ENCODE measurements at regions not wholly inside any gene's neighbourhood (a gene's known extent, or its start where the extent isn't known, plus 50 kb on each side); places are given as distances from the start of the nearest gene placed in this dataset.

DNA sequence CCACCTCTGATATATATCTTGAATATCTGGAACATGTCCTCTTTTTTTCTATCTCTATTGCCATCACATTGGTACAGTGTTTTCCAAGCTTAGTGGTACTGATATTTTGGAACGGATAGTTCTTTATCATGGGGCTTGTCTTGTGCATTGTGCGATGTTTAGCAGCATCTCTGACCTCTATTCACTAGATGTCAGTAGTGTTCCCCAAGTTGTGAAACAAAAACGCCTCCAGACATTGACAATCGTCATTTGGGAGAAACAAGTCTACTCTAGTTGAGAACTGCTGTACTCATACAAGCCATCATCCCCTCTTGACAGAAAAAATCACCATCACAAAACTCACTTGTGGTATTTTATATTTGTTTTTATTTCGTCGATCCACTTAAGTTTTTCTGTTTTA is 79.7 kb upstream of the CHODL start:
- no peaks in the 10 kb centered on the region for H3K27me3 ChIP-seq
- no peaks in the 10 kb centered on the region for H3K36me3 ChIP-seq
- TF ChIP-seq EP300 (IDR thresholded peaks at IDR 0.05) (no peak), POLR2A (IDR thresholded peaks at IDR 0.05) (no peak)
- DNase-seq (ENCODE audit: low spot score in 2 of 2), result no peak
- no peaks in the 10 kb centered on the region for H3K9me3 ChIP-seq
- no peaks in the 10 kb centered on the region for H3K4me1 ChIP-seq
- H3K27ac ChIP-seq, result no peak overlapping the region
- H3K4me3 ChIP-seq, result no peak overlapping the region
- 67 to 74% methylated on average over 6 of the region's 6 CpGs for WGBS, 2 donors

- DNase-seq (ENCODE audit: low spot score in 2 of 2), result no peak
- H3K27me3 ChIP-seq, result no peaks in the 10 kb centered on the region
- H3K27ac ChIP-seq, result no peak overlapping the region
- H3K4me3 ChIP-seq, result no peak overlapping the region
- H3K9me3 ChIP-seq, result no peaks in the 10 kb centered on the region
- H3K4me1 ChIP-seq, result no peaks in the 10 kb centered on the region
- H3K36me3 ChIP-seq, result no peaks in the 10 kb centered on the region
- TF ChIP-seq POLR2A (IDR thresholded peaks at IDR 0.05), result no peak
- no peak for TF ChIP-seq EP300 (IDR thresholded peaks at IDR 0.05)
- TF ChIP-seq CTCF (IDR thresholded peaks at IDR 0.05), result no peak
- WGBS, 2 donors, result 69 to 75% methylated on average over 3 of the region's 3 CpGs
These were observed 80.2 kb upstream of the CHODL start for GRCh38 chr21:18164483-18164882.

GRCh38 chr21:18163956-18164355 is 80.7 kb upstream of the CHODL start:
- Histone ChIP-seq H3K4me3 (no peak overlapping the region), H3K4me1 (no peaks in the 10 kb centered on the region), H3K27me3 (no peaks in the 10 kb centered on the region), H3K9me3 (no peaks in the 10 kb centered on the region), H3K36me3 (no peaks in the 10 kb centered on the region), H3K27ac (no peak overlapping the region)
- no peak for DNase-seq (ENCODE audit: low spot score in 2 of 2)
- TF ChIP-seq CTCF (IDR thresholded peaks at IDR 0.05) (no peak), EP300 (IDR thresholded peaks at IDR 0.05) (no peak), POLR2A (IDR thresholded peaks at IDR 0.05) (no peak)

GRCh38 chr21:18161841-18162240 is 82.8 kb upstream of the CHODL start:
- DNase-seq (ENCODE audit: low spot score in 2 of 2), result no peak
- Histone ChIP-seq H3K4me3 (no peak overlapping the region), H3K27ac (no peak overlapping the region), H3K36me3 (no peaks in the 10 kb centered on the region), H3K4me1 (peaks cover 0 to 5% (median 0%) of the 10 kb centered on the region in 4 donors), H3K27me3 (no peaks in the 10 kb centered on the region), H3K9me3 (no peaks in the 10 kb centered on the region)
- TF ChIP-seq POLR2A (IDR thresholded peaks at IDR 0.05) (no peak), CTCF (IDR thresholded peaks at IDR 0.05) (no peak), EP300 (IDR thresholded peaks at IDR 0.05) (no peak)
- 83 to 87% methylated on average over 3 of the region's 3 CpGs for WGBS, 2 donors

- TF ChIP-seq EP300 (IDR thresholded peaks at IDR 0.05) (no peak), CTCF (IDR thresholded peaks at IDR 0.05) (no peak), POLR2A (IDR thresholded peaks at IDR 0.05) (no peak)
- H3K27ac ChIP-seq, result no peak overlapping the region
- no peak for DNase-seq (ENCODE audit: low spot score in 2 of 2)
- peaks cover 0 to 10% (median 0%) of the 10 kb centered on the region in 4 donors for H3K4me1 ChIP-seq
- H3K9me3 ChIP-seq, result no peaks in the 10 kb centered on the region
- no peak overlapping the region for H3K4me3 ChIP-seq
- no peaks in the 10 kb centered on the region for H3K36me3 ChIP-seq
- no peaks in the 10 kb centered on the region for H3K27me3 ChIP-seq
- WGBS, 2 donors, result 77 to 83% methylated on average over 1 of the region's 1 CpG
These were observed 87.2 kb upstream of the CHODL start for GRCh38 chr21:18157406-18157805.
